ENCODE measurements at regions not wholly inside any gene's neighbourhood (a gene's known extent, or its start where the extent isn't known, plus 50 kb on each side); places are given as distances from the start of the nearest gene placed in this dataset.
A peak's percentile ranks its signal among the peaks of the same experiment; 100 is the strongest.

DNA sequence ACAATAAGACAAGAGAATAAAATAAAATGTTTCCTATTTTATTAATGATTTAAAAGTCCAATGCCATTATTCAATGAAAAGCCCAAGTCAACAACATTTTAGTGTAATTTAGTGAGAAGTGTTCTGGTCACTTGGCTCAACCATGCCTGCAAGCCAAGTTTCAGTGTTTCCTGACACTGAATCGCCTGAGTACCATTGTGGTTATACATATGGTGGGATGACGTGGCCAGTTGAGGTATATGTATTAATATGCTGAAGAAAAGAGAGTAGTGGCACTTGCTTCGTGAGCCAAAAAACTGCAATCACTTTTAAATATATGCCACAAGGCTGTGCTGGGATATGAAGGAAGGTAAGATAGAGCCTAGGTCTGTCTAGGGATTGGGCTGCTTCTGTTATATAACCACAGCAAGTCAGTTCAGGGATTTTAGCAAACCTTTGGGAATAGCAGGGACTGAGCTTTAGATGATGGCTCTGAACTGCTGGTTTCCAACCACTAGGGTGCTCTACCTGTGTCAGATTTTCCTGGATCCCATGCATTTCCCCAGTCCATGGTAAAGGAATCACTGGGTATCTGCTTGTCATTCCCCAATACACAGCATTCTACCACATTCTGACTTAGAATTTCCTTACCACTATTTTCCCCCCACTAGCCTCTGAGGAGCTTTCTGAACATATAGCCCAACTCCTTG is 214.0 kb upstream of the PRPS1L1 start:
- no peaks in the 10 kb centered on the region for H3K4me1 ChIP-seq
- no peak overlapping the region for H3K27ac ChIP-seq
- DNase-seq (ENCODE audit: low spot score in 2 of 2), result no peak
- WGBS, 2 donors, result 95 to 98% methylated on average over 3 of the region's 3 CpGs
- H3K9me3 ChIP-seq, result no peaks in the 10 kb centered on the region
- H3K4me3 ChIP-seq, result no peak overlapping the region
- H3K27me3 ChIP-seq, result no peaks in the 10 kb centered on the region
- TF ChIP-seq POLR2A (IDR thresholded peaks at IDR 0.05) (no peak), EP300 (IDR thresholded peaks at IDR 0.05) (no peak)
- TF ChIP-seq, protein P1, sequence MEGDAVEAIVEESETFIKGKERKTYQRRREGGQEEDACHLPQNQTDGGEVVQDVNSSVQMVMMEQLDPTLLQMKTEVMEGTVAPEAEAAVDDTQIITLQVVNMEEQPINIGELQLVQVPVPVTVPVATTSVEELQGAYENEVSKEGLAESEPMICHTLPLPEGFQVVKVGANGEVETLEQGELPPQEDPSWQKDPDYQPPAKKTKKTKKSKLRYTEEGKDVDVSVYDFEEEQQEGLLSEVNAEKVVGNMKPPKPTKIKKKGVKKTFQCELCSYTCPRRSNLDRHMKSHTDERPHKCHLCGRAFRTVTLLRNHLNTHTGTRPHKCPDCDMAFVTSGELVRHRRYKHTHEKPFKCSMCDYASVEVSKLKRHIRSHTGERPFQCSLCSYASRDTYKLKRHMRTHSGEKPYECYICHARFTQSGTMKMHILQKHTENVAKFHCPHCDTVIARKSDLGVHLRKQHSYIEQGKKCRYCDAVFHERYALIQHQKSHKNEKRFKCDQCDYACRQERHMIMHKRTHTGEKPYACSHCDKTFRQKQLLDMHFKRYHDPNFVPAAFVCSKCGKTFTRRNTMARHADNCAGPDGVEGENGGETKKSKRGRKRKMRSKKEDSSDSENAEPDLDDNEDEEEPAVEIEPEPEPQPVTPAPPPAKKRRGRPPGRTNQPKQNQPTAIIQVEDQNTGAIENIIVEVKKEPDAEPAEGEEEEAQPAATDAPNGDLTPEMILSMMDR (IDR thresholded peaks at IDR 0.05), result no peak
- H3K36me3 ChIP-seq, result no peaks in the 10 kb centered on the region

DNA sequence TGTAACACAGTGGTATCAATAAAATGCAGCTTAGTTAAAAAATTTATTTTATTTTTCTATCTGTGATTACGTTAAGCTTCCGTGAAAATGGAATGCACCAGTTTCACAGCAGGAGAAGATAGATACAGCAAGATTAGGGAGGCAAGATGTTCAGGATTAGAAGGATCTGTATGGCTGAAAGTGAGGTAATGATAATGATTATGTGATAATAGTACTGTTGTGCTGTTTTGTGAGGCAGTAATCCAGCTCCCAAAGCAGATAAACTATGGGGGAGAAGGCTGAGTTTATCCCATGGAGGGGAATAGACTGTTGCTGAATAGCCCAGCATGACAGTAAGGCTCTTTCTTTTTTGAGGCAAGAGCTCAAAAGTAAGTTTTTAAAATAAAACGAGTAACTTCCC is 216.1 kb upstream of the PRPS1L1 start:
- WGBS, 2 donors, result 59 to 61% methylated on average over 3 of the region's 3 CpGs
- Histone ChIP-seq H3K36me3 (no peaks in the 10 kb centered on the region), H3K27ac (peak overlapping the region in 2 of 4 donors; percentile 65 to 68), H3K9me3 (peaks cover 0 to 3% (median 0%) of the 10 kb centered on the region in 4 donors), H3K27me3 (no peaks in the 10 kb centered on the region), H3K4me1 (no peaks in the 10 kb centered on the region), H3K4me3 (no peak overlapping the region)
- DNase-seq (ENCODE audit: low spot score in 2 of 2), result no peak
- TF ChIP-seq POLR2A (IDR thresholded peaks at IDR 0.05) (no peak), EP300 (IDR thresholded peaks at IDR 0.05) (no peak)
- TF ChIP-seq, protein P1 (IDR thresholded peaks at IDR 0.05), result no peak

DNA sequence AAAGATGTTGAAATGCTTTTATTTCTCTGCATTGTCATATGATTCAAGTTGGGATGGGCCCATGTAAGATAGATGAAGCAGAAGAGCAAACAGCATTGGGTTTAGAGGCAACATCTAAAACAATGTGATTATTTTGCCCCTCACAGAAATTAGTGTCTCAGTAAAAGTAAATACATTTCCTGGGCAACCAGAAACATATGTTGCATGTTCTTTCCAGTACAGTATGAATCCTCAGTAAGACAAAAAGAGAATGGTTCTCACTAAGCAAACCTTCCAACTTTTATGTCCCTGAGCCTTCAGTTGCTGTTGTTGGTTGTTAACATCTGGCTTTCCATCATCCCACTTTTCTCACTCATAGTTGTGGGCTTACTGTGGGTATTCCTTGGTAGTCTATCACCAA is 222.5 kb upstream of the PRPS1L1 start:
- Histone ChIP-seq H3K9me3 (peaks cover 0 to 42% (median 0%) of the 10 kb centered on the region in 4 donors), H3K36me3 (no peaks in the 10 kb centered on the region), H3K27ac (no peak overlapping the region), H3K4me3 (no peak overlapping the region), H3K4me1 (no peaks in the 10 kb centered on the region), H3K27me3 (no peaks in the 10 kb centered on the region)
- TF ChIP-seq POLR2A (IDR thresholded peaks at IDR 0.05) (no peak), EP300 (IDR thresholded peaks at IDR 0.05) (no peak)
- TF ChIP-seq, protein P1 (IDR thresholded peaks at IDR 0.05), result no peak
- DNase-seq (ENCODE audit: low spot score in 2 of 2), result no peak

DNA sequence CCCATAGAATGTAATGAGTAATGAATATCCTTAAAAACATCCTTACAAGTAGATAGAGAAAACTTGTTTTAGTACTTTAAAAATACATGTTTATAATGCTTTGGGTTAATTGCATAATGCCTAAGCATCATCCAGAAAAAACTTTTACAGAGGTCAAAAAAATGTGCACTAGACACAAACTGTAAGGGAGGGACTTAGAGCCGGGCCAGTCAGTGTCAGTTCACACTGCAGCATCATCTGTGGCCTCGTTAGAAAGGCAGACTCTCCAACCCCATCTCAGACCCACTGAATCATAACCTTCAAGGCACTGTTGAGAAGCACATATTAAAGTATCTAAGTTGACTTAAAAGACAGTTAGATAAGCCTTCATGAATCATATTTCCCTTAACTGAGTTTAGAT is 230.1 kb upstream of the PRPS1L1 start:
- Histone ChIP-seq H3K27me3 (no peaks in the 10 kb centered on the region), H3K9me3 (peaks cover 0 to 18% (median 5%) of the 10 kb centered on the region in 4 donors), H3K36me3 (no peaks in the 10 kb centered on the region), H3K4me3 (no peak overlapping the region), H3K4me1 (no peaks in the 10 kb centered on the region), H3K27ac (no peak overlapping the region)
- WGBS, 2 donors, result 32 to 47% methylated on average over 2 of the region's 2 CpGs
- DNase-seq (ENCODE audit: low spot score in 2 of 2), result no peak
- TF ChIP-seq, protein P1 (IDR thresholded peaks at IDR 0.05), result no peak
- TF ChIP-seq POLR2A (IDR thresholded peaks at IDR 0.05), result no peak
- no peak for TF ChIP-seq EP300 (IDR thresholded peaks at IDR 0.05)

DNA sequence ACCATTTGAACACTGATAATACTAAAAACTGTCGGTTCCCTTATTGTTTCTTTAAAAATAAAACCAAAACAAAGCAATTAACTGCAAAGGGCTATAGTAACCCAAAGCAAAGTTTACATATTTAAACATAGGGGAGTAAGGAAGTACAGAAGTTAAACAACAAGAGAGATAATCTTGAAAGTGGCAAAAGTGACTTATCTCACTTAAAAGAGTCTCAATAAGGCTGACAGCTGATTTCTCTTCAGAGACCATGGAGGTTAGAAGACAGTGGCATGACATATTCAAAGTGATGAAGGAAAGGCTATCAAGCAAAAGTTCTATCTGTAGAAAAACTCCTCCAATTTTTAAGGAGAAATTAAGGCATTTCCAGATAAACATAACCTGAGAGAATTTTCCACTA is 233.5 kb upstream of the HDAC9 start:
- DNase-seq (ENCODE audit: low spot score in 2 of 2), result no peak
- TF ChIP-seq, protein P1 (IDR thresholded peaks at IDR 0.05), result no peak
- TF ChIP-seq EP300 (IDR thresholded peaks at IDR 0.05) (no peak), POLR2A (IDR thresholded peaks at IDR 0.05) (no peak)
- no peak overlapping the region for H3K27ac ChIP-seq
- H3K27me3 ChIP-seq, result no peaks in the 10 kb centered on the region
- no peaks in the 10 kb centered on the region for H3K4me1 ChIP-seq
- WGBS, 2 donors, result 72 to 86% methylated on average over 1 of the region's 1 CpG
- no peaks in the 10 kb centered on the region for H3K36me3 ChIP-seq
- peaks cover 0 to 16% (median 5%) of the 10 kb centered on the region in 4 donors for H3K9me3 ChIP-seq
- H3K4me3 ChIP-seq, result no peak overlapping the region

Measured in tibial nerve (tissue), 4 donors.